HEK293 (cell line): ENCODE measurements at regions not wholly inside any gene's neighbourhood (a gene's known extent, or its start where the extent isn't known, plus 50 kb on each side); places are given as distances from the start of the nearest gene placed in this dataset.

ENCODE experiments used
- CTCF ChIA-PET: fragments of 350-600 bp; formaldehyde crosslinking; extraction: SDS; loops from one replicate; lab custom pipeline; 2021; ENCODE audit warnings: antibody characterized with exemption; lab: Yijun Ruan, JAX
- POLR2A ChIA-PET: fragments of 300-600 bp; formaldehyde crosslinking; extraction: SDS; loops from one replicate; lab custom pipeline; 2020; ENCODE audit warnings: antibody characterized with exemption, inconsistent platforms; lab: Yijun Ruan, JAX
- H3K27ac ChIP-seq: fragments of 200-500 bp; sonication (Bioruptor generic); 2 replicates; pipeline ENCODE4 v1.5.1; 2014; ENCODE audit warnings: low read depth, low read length, control low read depth, inconsistent platforms; ENCODE audit errors: extremely low read depth
- H3K36me3 ChIP-seq, 2 experiments: fragments of 200-500 bp in 1 of 2; sonication (Bioruptor generic) in 1 of 2; 1 replicate in 1 of 2; 2 replicates in 1 of 2; pipeline ENCODE4 v1.5.1; 2014 to 2017; ENCODE audit warnings: inconsistent platforms in 2 of 2, low read length in 2 of 2; ENCODE audit not compliant: control insufficient read depth in 2 of 2, insufficient read depth in 1 of 2
- H3K4me1 ChIP-seq: fragments of 200-500 bp; sonication (Bioruptor generic); 2 replicates; pipeline ENCODE4 v1.5.1; 2014; ENCODE audit warnings: mild to moderate bottlenecking, low read length, inconsistent platforms; ENCODE audit not compliant: control insufficient read depth, insufficient read depth
- H3K4me3 ChIP-seq: 2 replicates; pipeline ENCODE4 v1.5.1; 2011; ENCODE audit warnings: low read depth, mild to moderate bottlenecking, control low read depth, low read length, moderate library complexity
- H3K9me3 ChIP-seq: fragments of 200-500 bp; sonication (Bioruptor generic); 2 replicates; pipeline ENCODE4 v1.5.1; 2014; ENCODE audit warnings: low read depth, low read length, inconsistent platforms; ENCODE audit not compliant: control insufficient read depth, insufficient read depth
- HOXA7 ChIP-seq: sonication (generic); formaldehyde crosslinking; IDR thresholded peaks from 2 replicates; pipeline ENCODE4 v1.8.1; 2022; ENCODE audit warnings: missing genetic modification reagents, borderline replicate concordance
- HOXD13 ChIP-seq: sonication (generic); formaldehyde crosslinking; IDR thresholded peaks from 2 replicates; pipeline ENCODE4 v1.8.0; 2022; ENCODE audit warnings: missing genetic modification reagents, borderline replicate concordance
- KLF16 ChIP-seq: fragments of 450-650 bp; formaldehyde crosslinking; IDR thresholded peaks from 2 replicates; pipeline ENCODE4 v1.5.1; 2017; ENCODE audit warnings: missing biosample characterization, missing genetic modification characterization
- SCRT1 ChIP-seq: fragments of 450-650 bp; formaldehyde crosslinking; IDR thresholded peaks from 2 replicates; pipeline ENCODE4 v1.5.1; 2016; ENCODE audit warnings: missing biosample characterization, missing genetic modification characterization, borderline replicate concordance
- SP7 ChIP-seq: fragments of 450-650 bp; formaldehyde crosslinking; IDR thresholded peaks from 2 replicates; pipeline ENCODE4 v1.5.1; 2016; ENCODE audit warnings: missing biosample characterization, missing genetic modification characterization
- ZFHX2 ChIP-seq: fragments of 450-650 bp; formaldehyde crosslinking; conservative IDR thresholded peaks from 2 replicates; pipeline ENCODE4 v1.5.1; 2016; ENCODE audit warnings: missing biosample characterization, missing genetic modification characterization
- ZFP41 ChIP-seq: fragments of 450-650 bp; formaldehyde crosslinking; IDR thresholded peaks from 2 replicates; pipeline ENCODE4 v1.5.1; 2016; ENCODE audit warnings: missing biosample characterization, missing genetic modification characterization, borderline replicate concordance
- ZNF23 ChIP-seq: fragments of 450-650 bp; formaldehyde crosslinking; IDR thresholded peaks from 2 replicates; pipeline ENCODE4 v1.5.1; 2016; ENCODE audit warnings: missing biosample characterization, missing genetic modification characterization, borderline replicate concordance
- ZNF37A ChIP-seq: fragments of 450-650 bp; IDR thresholded peaks from 2 replicates; pipeline ENCODE4 v1.5.1; 2018; ENCODE audit warnings: missing biosample characterization, missing genetic modification characterization
- ZNF664 ChIP-seq: fragments of 450-650 bp; formaldehyde crosslinking; IDR thresholded peaks from 2 replicates; pipeline ENCODE4 v1.5.1; 2016; ENCODE audit warnings: missing biosample characterization, missing genetic modification characterization
- ZNF747 ChIP-seq: fragments of 450-650 bp; formaldehyde crosslinking; IDR thresholded peaks from 2 replicates; pipeline ENCODE4 v1.5.1; 2016; ENCODE audit warnings: missing biosample characterization, missing genetic modification characterization
- ZNF792 ChIP-seq: fragments of 450-650 bp; formaldehyde crosslinking; IDR thresholded peaks from 2 replicates; pipeline ENCODE4 v1.5.1; 2016; ENCODE audit warnings: missing biosample characterization, missing genetic modification characterization
- ZSCAN23 ChIP-seq: fragments of 450-650 bp; formaldehyde crosslinking; IDR thresholded peaks from 2 replicates; pipeline ENCODE4 v1.5.1; 2016; ENCODE audit warnings: missing biosample characterization, missing genetic modification characterization
- TF ChIP-seq, protein P1 (sequence below): fragments of 450-650 bp; formaldehyde crosslinking; IDR thresholded peaks from 2 replicates; pipeline ENCODE4 v1.5.1; 2017; ENCODE audit warnings: missing biosample characterization, missing genetic modification characterization
- TF ChIP-seq, protein P2 (sequence below): fragments of 450-650 bp; formaldehyde crosslinking; IDR thresholded peaks from 2 replicates; pipeline ENCODE4 v1.5.1; 2017; ENCODE audit warnings: missing biosample characterization, missing genetic modification characterization
- TF ChIP-seq, protein P3 (sequence below): IDR thresholded peaks from 2 replicates; pipeline ENCODE4 v1.6.1; 2011; ENCODE audit warnings: mild to moderate bottlenecking, low read depth, low read length, borderline replicate concordance
- TF ChIP-seq, protein P4 (sequence below): fragments of 450-650 bp; formaldehyde crosslinking; IDR thresholded peaks from 2 replicates; pipeline ENCODE4 v1.5.1; 2017; ENCODE audit warnings: missing biosample characterization, missing genetic modification characterization
- TF ChIP-seq, protein P5 (sequence below): fragments of 450-650 bp; formaldehyde crosslinking; conservative IDR thresholded peaks from 2 replicates; pipeline ENCODE4 v1.5.1; 2016; ENCODE audit warnings: low read depth, missing biosample characterization, missing genetic modification characterization

DNA sequence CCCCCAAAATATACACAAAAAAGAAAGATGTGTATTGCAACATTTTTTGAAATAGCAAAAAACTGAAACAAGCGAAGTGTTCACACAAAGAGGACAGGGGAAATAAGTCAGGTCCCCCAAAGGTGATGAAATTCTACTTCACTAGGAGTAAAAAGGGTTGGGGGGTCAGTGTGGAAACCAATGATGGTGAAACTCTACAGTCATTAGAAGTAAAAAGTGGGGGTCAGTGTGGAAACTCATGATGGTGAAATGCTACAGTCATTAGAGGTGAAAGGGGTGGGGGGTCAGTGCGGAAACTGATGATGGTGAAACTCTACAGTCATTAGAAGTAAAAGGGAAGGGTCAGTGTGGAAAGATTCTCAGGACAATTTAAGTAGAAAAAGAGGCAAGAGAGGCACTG lies 298.2 kb downstream of the EIPR1 start:
- no peaks in the 10 kb centered on the region for H3K36me3 ChIP-seq
- ChIA-PET POLR2A (no interaction called here), CTCF (no interaction called here)
- no peaks in the 10 kb centered on the region for H3K4me1 ChIP-seq
- no peak overlapping the region for H3K27ac ChIP-seq
- H3K9me3 ChIP-seq: no peaks in the 10 kb centered on the region
- H3K4me3 ChIP-seq: no peak overlapping the region
- TF ChIP-seq ZNF23 (tag by site-specific recombination): no peak
- no peak for TF ChIP-seq ZNF37A (tag by site-specific recombination)
- TF ChIP-seq HOXD13 (CRISPR knock-in tag): no peak
- TF ChIP-seq ZFP41 (tag by site-specific recombination): no peak
- no peak for TF ChIP-seq ZFHX2 (tag by site-specific recombination)
- no peak for TF ChIP-seq ZNF792 (tag by site-specific recombination)

DNA sequence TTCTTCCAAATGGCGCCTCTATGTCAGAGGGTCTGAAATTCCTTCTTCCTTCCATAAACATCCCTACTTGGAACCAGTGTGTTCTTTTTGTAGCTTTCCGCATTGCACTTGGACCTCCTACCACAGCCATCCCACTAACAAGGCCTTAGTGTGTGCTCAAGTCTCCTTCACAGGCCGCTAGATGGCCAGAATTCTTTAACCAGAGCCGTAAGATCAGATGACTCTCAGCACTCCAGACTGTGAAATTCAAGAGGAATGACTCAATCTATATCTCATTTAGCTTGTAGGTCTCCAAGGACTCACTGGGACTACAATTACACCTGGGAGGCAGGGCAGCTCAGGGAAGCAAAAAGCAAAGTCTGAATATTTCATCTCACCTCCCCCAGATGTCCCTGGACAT lies 298.9 kb downstream of the EIPR1 start:
- no peaks in the 10 kb centered on the region for H3K36me3 ChIP-seq
- ChIA-PET CTCF (no interaction called here), POLR2A (no interaction called here)
- H3K4me1 ChIP-seq: no peaks in the 10 kb centered on the region
- no peak overlapping the region for H3K27ac ChIP-seq
- no peak overlapping the region for H3K4me3 ChIP-seq
- H3K9me3 ChIP-seq: no peaks in the 10 kb centered on the region
- TF ChIP-seq, protein P1, sequence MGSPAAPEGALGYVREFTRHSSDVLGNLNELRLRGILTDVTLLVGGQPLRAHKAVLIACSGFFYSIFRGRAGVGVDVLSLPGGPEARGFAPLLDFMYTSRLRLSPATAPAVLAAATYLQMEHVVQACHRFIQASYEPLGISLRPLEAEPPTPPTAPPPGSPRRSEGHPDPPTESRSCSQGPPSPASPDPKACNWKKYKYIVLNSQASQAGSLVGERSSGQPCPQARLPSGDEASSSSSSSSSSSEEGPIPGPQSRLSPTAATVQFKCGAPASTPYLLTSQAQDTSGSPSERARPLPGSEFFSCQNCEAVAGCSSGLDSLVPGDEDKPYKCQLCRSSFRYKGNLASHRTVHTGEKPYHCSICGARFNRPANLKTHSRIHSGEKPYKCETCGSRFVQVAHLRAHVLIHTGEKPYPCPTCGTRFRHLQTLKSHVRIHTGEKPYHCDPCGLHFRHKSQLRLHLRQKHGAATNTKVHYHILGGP: no peak
- TF ChIP-seq KLF16 (no peak), HOXA7 (CRISPR knock-in tag) (no peak), ZNF747 (no peak), ZNF23 (tag by site-specific recombination) (no peak), ZNF664 (tag by site-specific recombination) (no peak), ZSCAN23 (tag by site-specific recombination) (no peak), SP7 (tag by site-specific recombination) (no peak), SCRT1 (tag by site-specific recombination) (no peak)
- TF ChIP-seq, protein P2, sequence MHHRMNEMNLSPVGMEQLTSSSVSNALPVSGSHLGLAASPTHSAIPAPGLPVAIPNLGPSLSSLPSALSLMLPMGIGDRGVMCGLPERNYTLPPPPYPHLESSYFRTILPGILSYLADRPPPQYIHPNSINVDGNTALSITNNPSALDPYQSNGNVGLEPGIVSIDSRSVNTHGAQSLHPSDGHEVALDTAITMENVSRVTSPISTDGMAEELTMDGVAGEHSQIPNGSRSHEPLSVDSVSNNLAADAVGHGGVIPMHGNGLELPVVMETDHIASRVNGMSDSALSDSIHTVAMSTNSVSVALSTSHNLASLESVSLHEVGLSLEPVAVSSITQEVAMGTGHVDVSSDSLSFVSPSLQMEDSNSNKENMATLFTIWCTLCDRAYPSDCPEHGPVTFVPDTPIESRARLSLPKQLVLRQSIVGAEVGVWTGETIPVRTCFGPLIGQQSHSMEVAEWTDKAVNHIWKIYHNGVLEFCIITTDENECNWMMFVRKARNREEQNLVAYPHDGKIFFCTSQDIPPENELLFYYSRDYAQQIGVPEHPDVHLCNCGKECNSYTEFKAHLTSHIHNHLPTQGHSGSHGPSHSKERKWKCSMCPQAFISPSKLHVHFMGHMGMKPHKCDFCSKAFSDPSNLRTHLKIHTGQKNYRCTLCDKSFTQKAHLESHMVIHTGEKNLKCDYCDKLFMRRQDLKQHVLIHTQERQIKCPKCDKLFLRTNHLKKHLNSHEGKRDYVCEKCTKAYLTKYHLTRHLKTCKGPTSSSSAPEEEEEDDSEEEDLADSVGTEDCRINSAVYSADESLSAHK: no peak
- TF ChIP-seq, protein P3, sequence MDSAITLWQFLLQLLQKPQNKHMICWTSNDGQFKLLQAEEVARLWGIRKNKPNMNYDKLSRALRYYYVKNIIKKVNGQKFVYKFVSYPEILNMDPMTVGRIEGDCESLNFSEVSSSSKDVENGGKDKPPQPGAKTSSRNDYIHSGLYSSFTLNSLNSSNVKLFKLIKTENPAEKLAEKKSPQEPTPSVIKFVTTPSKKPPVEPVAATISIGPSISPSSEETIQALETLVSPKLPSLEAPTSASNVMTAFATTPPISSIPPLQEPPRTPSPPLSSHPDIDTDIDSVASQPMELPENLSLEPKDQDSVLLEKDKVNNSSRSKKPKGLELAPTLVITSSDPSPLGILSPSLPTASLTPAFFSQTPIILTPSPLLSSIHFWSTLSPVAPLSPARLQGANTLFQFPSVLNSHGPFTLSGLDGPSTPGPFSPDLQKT: no peak
- TF ChIP-seq, protein P4, sequence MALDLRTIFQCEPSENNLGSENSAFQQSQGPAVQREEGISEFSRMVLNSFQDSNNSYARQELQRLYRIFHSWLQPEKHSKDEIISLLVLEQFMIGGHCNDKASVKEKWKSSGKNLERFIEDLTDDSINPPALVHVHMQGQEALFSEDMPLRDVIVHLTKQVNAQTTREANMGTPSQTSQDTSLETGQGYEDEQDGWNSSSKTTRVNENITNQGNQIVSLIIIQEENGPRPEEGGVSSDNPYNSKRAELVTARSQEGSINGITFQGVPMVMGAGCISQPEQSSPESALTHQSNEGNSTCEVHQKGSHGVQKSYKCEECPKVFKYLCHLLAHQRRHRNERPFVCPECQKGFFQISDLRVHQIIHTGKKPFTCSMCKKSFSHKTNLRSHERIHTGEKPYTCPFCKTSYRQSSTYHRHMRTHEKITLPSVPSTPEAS (tag by site-specific recombination): no peak
- TF ChIP-seq, protein P5, sequence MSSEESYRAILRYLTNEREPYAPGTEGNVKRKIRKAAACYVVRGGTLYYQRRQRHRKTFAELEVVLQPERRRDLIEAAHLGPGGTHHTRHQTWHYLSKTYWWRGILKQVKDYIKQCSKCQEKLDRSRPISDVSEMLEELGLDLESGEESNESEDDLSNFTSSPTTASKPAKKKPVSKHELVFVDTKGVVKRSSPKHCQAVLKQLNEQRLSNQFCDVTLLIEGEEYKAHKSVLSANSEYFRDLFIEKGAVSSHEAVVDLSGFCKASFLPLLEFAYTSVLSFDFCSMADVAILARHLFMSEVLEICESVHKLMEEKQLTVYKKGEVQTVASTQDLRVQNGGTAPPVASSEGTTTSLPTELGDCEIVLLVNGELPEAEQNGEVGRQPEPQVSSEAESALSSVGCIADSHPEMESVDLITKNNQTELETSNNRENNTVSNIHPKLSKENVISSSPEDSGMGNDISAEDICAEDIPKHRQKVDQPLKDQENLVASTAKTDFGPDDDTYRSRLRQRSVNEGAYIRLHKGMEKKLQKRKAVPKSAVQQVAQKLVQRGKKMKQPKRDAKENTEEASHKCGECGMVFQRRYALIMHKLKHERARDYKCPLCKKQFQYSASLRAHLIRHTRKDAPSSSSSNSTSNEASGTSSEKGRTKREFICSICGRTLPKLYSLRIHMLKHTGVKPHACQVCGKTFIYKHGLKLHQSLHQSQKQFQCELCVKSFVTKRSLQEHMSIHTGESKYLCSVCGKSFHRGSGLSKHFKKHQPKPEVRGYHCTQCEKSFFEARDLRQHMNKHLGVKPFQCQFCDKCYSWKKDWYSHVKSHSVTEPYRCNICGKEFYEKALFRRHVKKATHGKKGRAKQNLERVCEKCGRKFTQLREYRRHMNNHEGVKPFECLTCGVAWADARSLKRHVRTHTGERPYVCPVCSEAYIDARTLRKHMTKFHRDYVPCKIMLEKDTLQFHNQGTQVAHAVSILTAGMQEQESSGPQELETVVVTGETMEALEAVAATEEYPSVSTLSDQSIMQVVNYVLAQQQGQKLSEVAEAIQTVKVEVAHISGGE (tag by site-specific recombination): no peak
